Urinary bladder (tissue), 3 donors: ENCODE measurements at regions not wholly inside any gene's neighbourhood (a gene's known extent, or its start where the extent isn't known, plus 50 kb on each side); places are given as distances from the start of the nearest gene placed in this dataset.

Source experiments
- DNase-seq: peaks from one replicate; pipeline ENCODE4 v3.0.0-alpha.2; 2015; ENCODE audit errors: extremely low spot score
- H3K27ac ChIP-seq: one replicate; pipeline ENCODE4 v1.5.1; 2013; ENCODE audit warnings: low read depth, mild to moderate bottlenecking, moderate library complexity
- H3K36me3 ChIP-seq: one replicate; pipeline ENCODE4 v1.6.1; 2013; ENCODE audit warnings: mild to moderate bottlenecking, moderate library complexity; ENCODE audit not compliant: insufficient read depth
- H3K4me1 ChIP-seq: one replicate; pipeline ENCODE4 v1.6.1; 2013; ENCODE audit warnings: mild to moderate bottlenecking, moderate library complexity; ENCODE audit not compliant: insufficient read depth
- H3K4me3 ChIP-seq: one replicate; pipeline ENCODE4 v1.5.1; 2013; ENCODE audit warnings: low read depth, low read length
- whole genome bisulfite sequencing: extraction: QIAGEN DNeasy Blood & Tissue Kit; methylation state at CpG from one replicate; pipeline ENCODE4 v1.1.7; 2013; 5-methylcytosine and 5-hydroxymethylcytosine counted together
- donor health status: healthy with polysubstance abuse.
- donor health status: healthy.

DNA sequence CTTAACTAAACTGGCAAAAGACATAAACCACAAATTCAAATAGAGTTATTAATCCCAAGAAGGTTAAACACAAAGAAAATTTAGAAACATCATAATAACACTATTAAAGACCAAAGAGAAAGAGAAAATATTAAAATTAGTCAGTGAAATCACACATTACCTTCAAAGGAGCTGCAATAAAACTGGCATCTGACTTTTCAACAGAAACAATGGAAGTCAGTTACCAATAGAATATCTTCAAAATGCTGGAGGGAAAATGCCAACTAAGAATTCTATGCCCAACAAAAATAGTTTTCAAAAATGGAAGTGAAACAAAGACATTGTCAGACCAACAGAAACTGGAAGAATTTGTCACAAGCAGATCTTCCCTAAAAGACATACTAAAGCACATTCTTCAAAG lies 68.7 kb upstream of the RNF7 start:
- H3K27ac ChIP-seq = no peak overlapping the region
- DNase-seq = no peak
- H3K4me3 ChIP-seq = no peak overlapping the region
- H3K36me3 ChIP-seq = no peaks in the 10 kb centered on the region
- H3K4me1 ChIP-seq = no peaks in the 10 kb centered on the region

DNA sequence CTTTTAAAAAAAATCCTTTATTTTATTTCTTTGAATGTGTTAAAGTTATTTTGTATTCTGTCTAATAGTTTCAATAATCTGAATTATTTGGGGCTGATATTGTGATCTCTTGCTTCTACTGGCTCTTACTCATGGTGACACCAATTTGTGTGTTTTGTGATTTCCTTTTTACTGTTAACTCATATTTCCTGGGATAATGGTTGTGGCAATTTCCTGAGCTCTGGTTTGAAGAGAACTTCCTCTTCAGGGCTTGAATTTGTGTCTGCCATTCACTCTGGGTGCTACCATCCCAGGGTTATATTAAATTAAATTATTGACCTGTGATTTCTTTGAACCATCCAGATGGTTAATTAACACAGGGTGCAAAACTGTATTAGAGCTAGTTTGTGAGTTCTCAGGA lies 60.4 kb upstream of the RNF7 start:
- H3K4me3 ChIP-seq = no peak overlapping the region
- no peaks in the 10 kb centered on the region for H3K4me1 ChIP-seq
- no peak overlapping the region for H3K27ac ChIP-seq
- DNase-seq = no peak
- no peaks in the 10 kb centered on the region for H3K36me3 ChIP-seq

DNA sequence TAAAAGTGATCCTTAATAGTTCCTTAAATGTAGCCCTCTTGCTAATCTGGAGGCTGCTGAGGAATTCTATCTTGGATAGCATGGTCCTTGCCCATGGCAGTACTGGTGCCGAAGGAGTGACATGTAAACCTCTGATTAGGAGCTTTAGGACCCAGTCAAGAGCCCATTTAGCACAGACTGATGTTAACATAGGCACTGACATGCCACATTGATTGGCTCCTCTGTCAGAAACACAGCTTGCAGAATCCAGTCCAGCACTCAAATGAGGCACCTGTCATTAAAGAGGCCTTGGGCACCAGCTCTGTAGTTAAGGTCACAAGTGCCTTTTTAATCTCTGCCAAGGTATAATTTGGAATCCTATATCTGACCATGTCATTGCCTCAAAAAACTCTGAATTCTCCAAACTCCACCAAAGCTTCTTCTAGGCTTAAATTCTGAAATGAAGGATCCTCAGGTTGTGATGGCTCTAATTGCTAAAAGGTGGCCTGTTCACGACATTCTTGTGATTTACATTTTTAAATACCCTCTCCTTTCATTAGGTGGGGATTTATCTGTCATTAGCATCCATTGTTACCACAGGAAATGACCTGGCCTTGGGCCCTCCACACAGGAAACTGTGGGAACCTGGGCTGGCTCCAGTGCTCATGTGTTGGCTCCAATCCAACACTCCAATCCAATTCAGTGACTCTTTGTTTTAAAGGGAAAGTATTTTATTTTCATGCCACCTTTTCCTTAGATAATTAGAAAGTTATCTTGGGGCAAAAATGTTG lies 57.3 kb upstream of the RNF7 start:
- 62% methylated on average over 2 of the region's 2 CpGs for whole genome bisulfite sequencing
- no peak overlapping the region for H3K27ac ChIP-seq

DNA sequence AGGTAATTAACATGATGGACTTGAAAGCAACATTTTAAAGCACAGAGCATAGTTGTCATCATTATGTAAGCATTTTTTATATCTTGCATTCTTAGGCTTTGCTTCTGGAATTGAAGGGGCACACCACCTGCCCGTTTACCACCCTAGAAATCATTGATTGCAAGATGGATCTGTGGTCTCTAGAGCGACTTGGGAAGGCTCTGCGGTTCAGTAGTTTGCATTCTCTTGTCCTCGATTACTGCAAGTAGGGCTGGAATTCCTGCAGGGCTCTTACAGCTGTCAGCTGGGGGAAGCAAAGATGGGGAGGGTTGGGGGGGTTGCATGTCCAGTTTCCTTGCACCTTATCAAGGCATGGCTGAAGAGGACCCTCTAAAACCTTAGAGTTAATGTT lies 56.7 kb upstream of the RNF7 start:
- H3K27ac ChIP-seq = no peak overlapping the region
- no peaks in the 10 kb centered on the region for H3K36me3 ChIP-seq
- no peaks in the 10 kb centered on the region for H3K4me1 ChIP-seq
- WGBS = 52% methylated on average over 4 of the region's 4 CpGs
- H3K4me3 ChIP-seq = no peak overlapping the region
- DNase-seq = no peak

More for the DNA sequence above, 57.3 kb upstream of the RNF7 start:
- DNase-seq = no peak
- Histone ChIP-seq H3K4me3 (no peak overlapping the region), H3K36me3 (no peaks in the 10 kb centered on the region), H3K4me1 (no peaks in the 10 kb centered on the region)

DNA sequence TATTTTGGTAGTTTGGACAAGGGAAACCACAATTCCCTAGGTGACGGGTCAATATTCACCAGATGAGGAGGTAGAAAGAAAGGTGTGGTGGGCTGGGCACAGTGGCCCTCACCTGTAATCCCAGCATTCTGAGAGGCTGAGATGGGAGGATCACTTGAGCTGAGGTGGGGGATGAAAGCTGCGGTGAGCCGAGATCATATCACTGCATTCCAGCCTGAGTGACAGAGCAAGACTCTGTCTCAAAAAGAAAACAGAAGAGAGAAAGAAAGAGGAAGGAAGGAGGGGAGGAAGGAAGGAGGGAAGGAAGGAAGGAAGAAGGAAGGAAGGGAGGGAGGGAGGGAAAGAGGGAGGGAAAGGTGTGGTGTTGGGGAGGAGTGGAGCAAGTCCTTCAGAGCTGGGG lies 56.1 kb upstream of the RNF7 start:
- DNase-seq = no peak
- WGBS = 86% methylated on average over 3 of the region's 3 CpGs
- Histone ChIP-seq H3K27ac (no peak overlapping the region), H3K36me3 (no peaks in the 10 kb centered on the region), H3K4me3 (no peak overlapping the region), H3K4me1 (no peaks in the 10 kb centered on the region)

DNA sequence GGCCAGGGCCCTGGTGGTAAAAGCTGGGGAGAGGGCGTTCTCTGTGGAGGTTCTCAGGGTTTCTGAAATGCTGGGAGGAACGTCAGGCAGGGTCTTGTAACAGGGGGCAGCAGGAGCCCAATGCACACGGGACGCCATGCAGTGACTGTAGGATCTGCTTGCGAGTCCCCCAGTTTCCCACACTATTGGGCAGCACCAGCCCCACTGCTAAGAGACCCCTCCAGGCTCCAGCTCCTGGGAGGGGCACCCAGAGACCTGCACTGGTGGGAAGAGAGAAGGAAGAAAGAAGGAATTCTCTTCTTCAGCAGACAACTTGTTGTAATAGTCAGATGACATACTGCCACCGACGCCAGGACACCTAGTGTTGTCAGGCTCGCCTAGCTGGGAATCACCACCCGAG lies 55.2 kb upstream of the RNF7 start:
- no peak overlapping the region for H3K27ac ChIP-seq
- no peaks in the 10 kb centered on the region for H3K4me1 ChIP-seq
- H3K4me3 ChIP-seq = no peak overlapping the region
- no peak for DNase-seq
- H3K36me3 ChIP-seq = no peaks in the 10 kb centered on the region
- 97% methylated on average over 9 of the region's 9 CpGs for WGBS

DNA sequence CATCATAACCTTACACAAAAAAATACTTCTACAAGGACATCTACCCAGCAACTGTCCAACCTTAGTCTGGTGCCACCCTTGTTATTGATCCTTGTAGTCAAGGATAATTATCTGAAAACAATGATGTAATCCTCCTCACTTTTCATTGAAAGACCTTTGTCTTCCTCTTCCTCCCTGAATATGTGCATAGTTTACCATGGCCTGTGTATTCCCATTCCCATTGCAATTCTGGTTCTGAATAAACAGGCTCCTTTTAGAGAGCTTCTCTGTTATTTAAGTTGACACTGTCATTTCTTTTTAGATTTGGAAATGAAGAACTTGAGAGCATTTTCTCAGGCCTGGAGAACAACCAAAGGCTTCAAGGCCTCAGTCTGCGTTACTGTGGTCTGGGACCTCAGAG lies 53.3 kb upstream of the RNF7 start:
- Histone ChIP-seq H3K36me3 (no peaks in the 10 kb centered on the region), H3K4me3 (no peak overlapping the region), H3K27ac (no peak overlapping the region), H3K4me1 (no peaks in the 10 kb centered on the region)
- no peak for DNase-seq
- 96% methylated on average over 1 of the region's 1 CpG for WGBS

DNA sequence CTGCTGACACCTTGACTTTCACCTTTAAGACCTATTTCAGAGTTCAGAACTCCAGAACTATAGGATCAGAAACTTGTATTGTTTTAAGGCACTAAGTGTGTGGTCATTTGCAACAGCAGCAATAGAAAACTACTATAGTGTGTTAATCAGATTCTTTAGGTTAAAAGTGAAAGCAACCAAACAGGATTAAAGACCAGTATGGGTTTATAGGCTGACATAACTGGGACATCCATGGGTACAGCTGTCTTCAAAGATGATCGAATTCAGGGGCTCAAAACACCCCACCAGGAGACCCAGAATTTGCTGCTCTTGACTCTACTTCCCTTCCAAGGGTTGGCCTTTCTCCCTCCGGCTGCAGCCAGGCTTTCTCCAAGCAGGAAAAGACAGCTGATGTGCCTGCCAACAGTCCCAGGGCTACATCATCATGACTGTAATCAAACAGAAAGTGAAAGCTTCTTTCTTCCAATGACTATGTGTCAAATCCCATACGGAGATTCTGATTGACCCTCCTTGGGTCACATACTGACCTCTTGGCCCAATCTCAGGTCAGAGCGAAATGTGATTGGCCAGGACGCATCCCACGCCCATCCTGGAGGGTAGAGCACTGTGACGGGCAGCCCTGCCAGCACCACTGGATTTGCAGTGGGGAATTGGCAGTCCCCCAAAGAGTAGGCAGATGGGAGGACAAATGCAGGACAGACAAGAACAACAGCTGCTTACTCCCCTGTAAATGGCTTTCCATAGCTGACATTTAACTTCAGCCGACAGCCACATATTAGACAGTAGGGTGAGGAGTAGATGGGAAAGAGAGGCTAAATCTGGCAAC lies 51.4 kb upstream of the RNF7 start:
- 49% methylated on average over 8 of the region's 8 CpGs for WGBS
- H3K4me3 ChIP-seq = peak overlapping the region; percentile 23
- no peaks in the 10 kb centered on the region for H3K4me1 ChIP-seq
- H3K27ac ChIP-seq = no peak overlapping the region
- no peaks in the 10 kb centered on the region for H3K36me3 ChIP-seq
- no peak for DNase-seq
